ENCODE measurements at regions not wholly inside any gene's neighbourhood (a gene's known extent, or its start where the extent isn't known, plus 50 kb on each side); places are given as distances from the start of the nearest gene placed in this dataset.

DNA sequence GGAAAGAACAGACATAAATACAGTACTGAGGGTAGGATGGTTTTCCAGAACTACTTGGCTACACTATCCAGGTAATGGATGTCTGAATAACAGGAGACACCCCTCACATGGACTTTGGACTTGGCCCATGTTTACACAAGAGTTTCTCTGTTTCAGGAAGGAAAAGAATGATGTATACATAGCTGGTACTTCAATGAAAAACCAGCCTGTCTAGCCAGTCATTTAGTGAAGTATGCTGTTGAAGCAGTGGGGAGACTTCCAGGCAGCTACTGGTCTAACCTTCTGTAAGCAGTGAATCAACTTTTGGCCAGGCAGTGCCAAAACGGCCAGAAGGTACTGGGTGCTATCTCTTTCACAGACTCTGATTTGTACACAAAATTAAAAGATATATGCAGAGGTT lies 135.0 kb downstream of the MBL2 start:
- Histone ChIP-seq H3K56ac (ENCODE audit: extremely low read depth, insufficient read depth, low read length) (no peak overlapping the region), H3K36me3 (ENCODE audit: control insufficient read depth, insufficient read depth, low read length) (no peaks in the 10 kb centered on the region), H3K18ac (ENCODE audit: low read depth, low read length) (no peak overlapping the region), H4K8ac (ENCODE audit: low read depth in 2 of 2, low read length in 2 of 2) (no peak overlapping the region), H2BK20ac (ENCODE audit: low read depth, low read length) (no peak overlapping the region), H3K14ac (replicated peaks; ENCODE audit: low read depth, low read length) (no peak overlapping the region), H2BK120ac (ENCODE audit: low read depth, low read length) (no peak overlapping the region), H3K4me1 (ENCODE audit: control insufficient read depth, insufficient read depth, low read length) (no peaks in the 10 kb centered on the region), H3K9me1 (ENCODE audit: insufficient read depth, low read length) (peaks cover 3% of the 10 kb centered on the region; the same call in 1 of the 2 replicates), H2AK5ac (ENCODE audit: low read depth, low read length) (no peak overlapping the region), H2AK9ac (replicated peaks; ENCODE audit: low read depth, low read length, poor library complexity) (no peak overlapping the region), H3K9ac (ENCODE audit: low read depth, low read length) (no peak overlapping the region), H3K23ac (ENCODE audit: low read depth, low read length) (no peak overlapping the region; the same call in 1 of the 2 replicates), H3K9me3 (ENCODE audit: control insufficient read depth, insufficient read depth, low read length) (no peaks in the 10 kb centered on the region), H2BK15ac (ENCODE audit: low read depth, low read length) (no peak overlapping the region), H3K4me2 (ENCODE audit: low read depth, low read length) (no peak overlapping the region), H3K79me1 (ENCODE audit: low read depth in 1 of 2, low read length in 2 of 2) (no peaks in the 10 kb centered on the region), H2BK5ac (ENCODE audit: low read depth, low read length, poor library complexity, severe bottlenecking) (no peak overlapping the region), H4K5ac (ENCODE audit: low read depth, low read length) (no peak overlapping the region), H4K20me1 (ENCODE audit: insufficient read depth, low read length) (no peaks in the 10 kb centered on the region), H3K27ac (ENCODE audit: insufficient read depth, low read length) (no peak overlapping the region), H4K91ac (ENCODE audit: insufficient read depth, low read depth, low read length) (no peak overlapping the region), H3K27me3 (ENCODE audit: control insufficient read depth, insufficient read depth, low read length) (no peaks in the 10 kb centered on the region), H3K4ac (ENCODE audit: low read depth, low read length) (no peak overlapping the region), H2AFZ (replicated peaks; ENCODE audit: low read length, poor library complexity) (no peak overlapping the region), H3K4me3 (ENCODE audit: insufficient read depth, low read depth, low read length) (no peak overlapping the region)
- TF ChIP-seq SMC3 (IDR thresholded peaks at IDR 0.05; ENCODE audit: low read depth, low read length) (no peak), CEBPB (IDR thresholded peaks at IDR 0.05; ENCODE audit: low read depth, low read length) (no peak), RCOR1 (IDR thresholded peaks at IDR 0.05; ENCODE audit: insufficient replicate concordance, low read length) (no peak), MAZ (IDR thresholded peaks at IDR 0.05; ENCODE audit: borderline replicate concordance, low read depth, low read length) (no peak), POLR2A (IDR thresholded peaks at IDR 0.05; ENCODE audit: low read depth, low read length) (no peak), CTCF (conservative IDR thresholded peaks at IDR 0.05; ENCODE audit: low read depth, low read length) (no peak), CHD1 (IDR thresholded peaks at IDR 0.05; ENCODE audit: low read depth, low read length) (no peak), MAFK (IDR thresholded peaks at IDR 0.05; ENCODE audit: low read depth, low read length) (no peak), FOS (IDR thresholded peaks at IDR 0.05; ENCODE audit: low read depth, low read length) (no peak), RFX5 (IDR thresholded peaks at IDR 0.05; ENCODE audit: low read depth, low read length) (no peak), BHLHE40 (IDR thresholded peaks at IDR 0.05; ENCODE audit: low read depth, low read length) (no peak), MXI1 (IDR thresholded peaks at IDR 0.05; ENCODE audit: borderline replicate concordance, low read depth, low read length) (no peak), NFE2L2 (IDR thresholded peaks at IDR 0.05; ENCODE audit: low read depth, low read length) (no peak), RAD21 (IDR thresholded peaks at IDR 0.05; ENCODE audit: low read length) (no peak)
- TF ChIP-seq, protein P1, sequence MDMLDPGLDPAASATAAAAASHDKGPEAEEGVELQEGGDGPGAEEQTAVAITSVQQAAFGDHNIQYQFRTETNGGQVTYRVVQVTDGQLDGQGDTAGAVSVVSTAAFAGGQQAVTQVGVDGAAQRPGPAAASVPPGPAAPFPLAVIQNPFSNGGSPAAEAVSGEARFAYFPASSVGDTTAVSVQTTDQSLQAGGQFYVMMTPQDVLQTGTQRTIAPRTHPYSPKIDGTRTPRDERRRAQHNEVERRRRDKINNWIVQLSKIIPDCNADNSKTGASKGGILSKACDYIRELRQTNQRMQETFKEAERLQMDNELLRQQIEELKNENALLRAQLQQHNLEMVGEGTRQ (IDR thresholded peaks at IDR 0.05; ENCODE audit: low read depth, low read length) = no peak
- TF ChIP-seq, protein P2, sequence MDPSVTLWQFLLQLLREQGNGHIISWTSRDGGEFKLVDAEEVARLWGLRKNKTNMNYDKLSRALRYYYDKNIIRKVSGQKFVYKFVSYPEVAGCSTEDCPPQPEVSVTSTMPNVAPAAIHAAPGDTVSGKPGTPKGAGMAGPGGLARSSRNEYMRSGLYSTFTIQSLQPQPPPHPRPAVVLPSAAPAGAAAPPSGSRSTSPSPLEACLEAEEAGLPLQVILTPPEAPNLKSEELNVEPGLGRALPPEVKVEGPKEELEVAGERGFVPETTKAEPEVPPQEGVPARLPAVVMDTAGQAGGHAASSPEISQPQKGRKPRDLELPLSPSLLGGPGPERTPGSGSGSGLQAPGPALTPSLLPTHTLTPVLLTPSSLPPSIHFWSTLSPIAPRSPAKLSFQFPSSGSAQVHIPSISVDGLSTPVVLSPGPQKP (IDR thresholded peaks at IDR 0.05; ENCODE audit: borderline replicate concordance, low read depth, low read length) = no peak
- ChIA-PET CTCF (interaction anchor here (0.6 kb wide), 1 partner anchor 160 kb away, joined by 4 read pairs; no protein-coding TSS in a partner anchor), POLR2A (ENCODE audit: unreplicated experiment) (no interaction called here)
- BruUV-seq (replicated peaks) = no TSS peak
- intact Hi-C loops (cut with micrococcal nuclease) = no loop called here
- DNase-seq = no peak
- in situ Hi-C loops (cut with MboI; ENCODE audit: low sequenced_read_pairs) = no loop called here
- dilution Hi-C loops (cut with HindIII; ENCODE audit: low sequenced_read_pairs, unreplicated experiment) = no loop called here
- ATAC-seq (ENCODE audit: low read depth) = no peak
- no CpG with 5 or more reads among the region's 1 CpG for whole genome bisulfite sequencing, 2 experiments (ENCODE audit: extremely low coverage in 2 of 2, insufficient read length in 1 of 2)

All from IMR-90 (cell line).